ENCODE measurements at regions not wholly inside any gene's neighbourhood (a gene's known extent, or its start where the extent isn't known, plus 50 kb on each side); places are given as distances from the start of the nearest gene placed in this dataset.

DNA sequence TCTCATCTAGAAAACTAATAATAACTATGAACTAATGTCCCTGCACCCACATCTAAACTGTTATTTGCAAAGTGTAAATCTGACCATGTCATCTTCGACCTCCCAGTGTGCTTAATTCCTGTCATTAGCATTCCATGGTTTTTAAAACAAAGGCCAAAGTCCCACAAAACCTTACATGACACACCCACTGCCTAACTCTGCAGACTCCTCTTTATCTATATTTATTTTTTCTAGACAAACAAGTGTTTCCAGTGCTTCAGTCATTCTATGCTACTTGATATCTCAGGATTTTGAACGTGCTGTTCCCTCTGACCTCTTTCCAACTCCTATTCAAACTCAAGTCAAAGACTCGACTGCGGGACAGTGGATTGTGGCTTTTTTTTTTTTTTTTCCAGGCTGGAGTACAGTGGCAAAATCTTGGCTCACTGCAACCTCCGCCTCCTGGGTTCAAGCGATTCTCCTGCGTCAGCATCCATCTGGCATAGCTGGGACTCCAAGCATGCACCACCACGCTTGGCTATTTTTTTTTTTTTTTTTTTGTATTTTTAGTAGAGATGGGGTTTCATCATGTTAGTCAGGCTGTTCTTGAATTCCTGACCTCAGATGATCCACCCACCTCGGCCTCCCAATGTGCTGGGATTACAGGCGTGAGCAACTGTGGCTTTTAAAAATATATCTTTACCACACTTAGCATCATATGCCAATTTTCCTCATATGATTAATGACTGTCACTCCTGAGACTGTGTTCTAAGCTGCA, 1511.0 kb downstream of the ARAP2 start:
- DNase-seq (ENCODE audit: low spot score): no peak

DNA sequence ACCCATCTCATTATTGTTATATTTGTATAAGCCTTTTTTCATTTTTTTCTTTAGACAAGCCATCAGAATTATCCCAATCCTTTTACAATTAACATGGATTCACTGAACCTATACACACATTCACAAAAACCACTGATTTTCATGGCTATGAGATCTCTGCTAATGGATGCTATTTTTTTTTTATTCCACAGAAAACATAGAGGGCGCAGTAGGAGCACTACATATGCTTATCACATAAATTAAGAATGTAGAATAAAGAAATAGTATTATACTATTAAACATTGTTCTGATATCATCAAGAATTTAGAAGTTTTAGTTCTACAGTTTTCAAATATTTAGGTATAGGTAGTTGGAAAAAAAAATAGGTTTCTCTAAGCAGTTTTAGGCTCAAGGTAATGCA, 1477.4 kb downstream of the ARAP2 start:
- no peak for DNase-seq (ENCODE audit: low spot score)

DNA sequence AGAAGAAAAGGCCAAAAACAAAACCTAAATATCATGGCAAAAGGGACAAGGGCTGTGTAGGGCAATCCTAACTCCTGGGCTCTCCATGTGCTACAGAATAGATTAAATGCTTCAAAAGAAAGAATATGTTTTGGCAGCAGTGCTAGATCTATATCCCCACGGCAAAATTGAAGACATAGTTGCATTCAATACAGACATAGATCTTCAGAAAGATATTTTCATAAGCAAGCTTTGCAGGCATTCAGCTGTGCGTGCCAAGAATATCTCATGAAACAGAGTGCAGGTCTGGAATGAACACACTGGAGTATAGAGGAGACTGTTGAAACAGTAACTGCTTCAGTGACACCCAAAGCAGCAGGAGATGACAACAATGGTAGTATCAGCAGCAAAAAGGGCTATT, 1476.9 kb downstream of the ARAP2 start:
- DNase-seq (ENCODE audit: low spot score): no peak

- DNase-seq (ENCODE audit: low spot score): no peak
Measured at GRCh38 chr4:34771632-34772031, 1472.7 kb downstream of the ARAP2 start.

DNA sequence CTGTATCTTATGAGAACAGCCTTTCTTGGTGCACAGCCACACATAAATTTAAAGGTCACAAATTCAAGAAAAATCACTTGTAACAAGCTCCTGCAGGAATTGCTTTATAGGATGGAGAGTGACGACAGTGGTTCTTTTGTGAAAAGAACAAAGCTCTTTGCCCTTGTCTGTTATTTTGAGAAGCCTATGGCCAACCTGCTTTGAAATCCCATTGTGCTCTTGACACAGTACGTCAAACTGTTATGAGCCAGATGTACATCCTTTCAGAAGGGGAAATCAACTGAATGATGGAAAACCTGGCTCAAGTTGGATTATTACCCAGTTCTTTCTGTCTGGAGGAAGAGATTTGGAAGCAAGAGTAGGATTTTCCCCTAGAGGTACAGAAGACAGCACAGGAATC, 1454.2 kb downstream of the ARAP2 start:
- DNase-seq (ENCODE audit: low spot score): no peak

DNA sequence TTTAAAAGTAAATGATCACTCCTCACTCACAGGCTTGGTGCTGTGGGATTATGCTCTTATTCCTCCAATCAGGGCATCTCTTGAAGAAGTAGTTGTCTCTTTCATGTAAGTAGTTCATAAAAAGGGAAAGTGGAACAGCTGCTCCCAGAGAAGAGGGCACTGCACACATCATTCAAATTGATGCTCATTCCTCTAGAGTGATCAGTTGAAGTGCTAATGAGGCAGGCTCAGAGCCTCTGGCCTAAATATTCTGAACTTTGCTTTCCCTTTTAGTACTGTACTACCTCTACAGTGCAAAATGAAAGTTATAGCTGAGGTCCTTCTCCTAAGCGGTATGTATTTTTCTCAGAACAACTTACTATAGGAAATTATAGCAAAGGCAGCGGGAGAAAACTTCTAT, 1453.1 kb downstream of the ARAP2 start:
- DNase-seq (ENCODE audit: low spot score): no peak

DNA sequence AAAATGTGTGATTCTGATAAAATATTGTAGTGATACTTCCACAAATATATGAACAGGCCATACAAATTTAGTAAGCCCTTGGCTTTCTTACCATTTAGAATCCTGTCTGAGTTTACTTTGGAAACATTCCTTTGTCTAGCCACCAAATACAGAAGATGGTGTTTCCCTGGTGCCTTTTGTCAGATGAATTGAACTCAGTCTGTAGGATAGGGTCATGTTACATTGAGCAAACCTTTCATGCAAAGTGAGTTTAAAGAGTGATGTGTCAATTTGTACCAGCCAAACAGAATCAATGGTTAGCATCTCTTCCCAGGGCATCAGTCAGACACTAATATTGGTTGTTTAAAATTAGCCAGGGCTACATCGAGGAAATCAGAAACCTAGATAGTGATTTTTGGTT, 1443.4 kb downstream of the ARAP2 start:
- no peak for DNase-seq (ENCODE audit: low spot score)

DNA sequence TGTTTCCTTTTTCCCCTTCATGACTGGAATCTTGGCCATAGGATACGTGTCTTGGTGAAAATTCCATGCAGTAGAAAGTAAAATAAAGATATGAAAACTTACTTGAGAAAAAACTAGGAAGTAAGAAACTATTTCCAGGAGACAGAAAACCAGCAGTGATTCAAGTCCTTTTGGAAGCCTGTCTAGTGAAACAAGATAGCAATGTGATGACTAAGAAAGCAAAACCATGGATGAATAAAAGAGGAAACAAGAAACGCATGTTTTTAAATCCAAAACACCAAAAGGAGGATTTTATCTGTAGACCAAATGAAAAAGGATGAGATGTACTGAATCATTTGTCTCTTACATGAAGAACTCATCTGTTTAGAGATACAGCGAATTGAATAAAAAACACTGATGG, 1430.0 kb downstream of the ARAP2 start:
- DNase-seq (ENCODE audit: low spot score): no peak

DNA sequence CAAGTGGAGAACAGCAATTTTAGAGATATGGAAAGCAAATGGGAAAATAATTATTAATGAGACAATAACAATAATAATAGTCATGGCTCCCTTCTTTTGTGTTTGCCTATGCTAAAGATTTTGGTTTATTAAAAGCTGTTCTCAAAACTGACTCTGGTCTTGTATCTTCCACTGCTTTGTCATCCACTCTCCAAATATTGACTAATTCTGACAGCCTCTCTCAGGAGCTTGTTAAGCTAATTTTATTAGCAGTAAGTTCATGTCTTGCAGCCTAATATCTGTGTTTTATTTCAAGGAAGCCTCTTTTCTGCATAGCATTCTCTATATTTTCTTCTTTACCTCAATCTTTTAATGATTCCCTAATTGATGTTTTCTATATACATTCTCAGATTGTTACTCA, 1419.8 kb downstream of the ARAP2 start:
- DNase-seq (ENCODE audit: low spot score): no peak

GRCh38 chr4:34826660-34827059, 1417.7 kb downstream of the ARAP2 start:
- DNase-seq (ENCODE audit: low spot score): no peak

- no peak for DNase-seq (ENCODE audit: low spot score)
Measured at GRCh38 chr4:34845926-34846325, 1398.4 kb downstream of the ARAP2 start.

- no peak for DNase-seq (ENCODE audit: low spot score)
Measured at GRCh38 chr4:34850421-34850820, 1393.9 kb downstream of the ARAP2 start.

DNA sequence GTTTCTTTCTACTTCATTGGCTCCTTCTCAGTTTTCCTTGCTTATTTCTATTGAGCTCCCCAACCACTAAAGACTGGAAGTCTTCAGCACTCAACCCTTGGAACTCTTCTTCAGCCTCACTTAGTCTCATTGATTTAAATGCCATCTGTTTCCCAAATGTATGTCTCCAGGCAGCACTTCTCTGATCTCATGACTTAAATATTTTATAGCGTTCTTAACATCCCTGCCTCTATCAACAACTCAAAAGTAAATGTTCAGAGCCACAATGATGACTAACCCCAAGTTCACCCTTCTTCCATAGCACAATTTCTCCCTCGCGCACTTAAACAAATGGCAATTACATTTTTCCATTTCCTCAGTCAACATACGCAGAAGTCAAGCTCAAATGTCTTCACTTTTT, 1393.3 kb downstream of the ARAP2 start:
- no peak for DNase-seq (ENCODE audit: low spot score)

GRCh38 chr4:34851411-34851810, 1392.9 kb downstream of the ARAP2 start:
- no peak for DNase-seq (ENCODE audit: low spot score)

DNA sequence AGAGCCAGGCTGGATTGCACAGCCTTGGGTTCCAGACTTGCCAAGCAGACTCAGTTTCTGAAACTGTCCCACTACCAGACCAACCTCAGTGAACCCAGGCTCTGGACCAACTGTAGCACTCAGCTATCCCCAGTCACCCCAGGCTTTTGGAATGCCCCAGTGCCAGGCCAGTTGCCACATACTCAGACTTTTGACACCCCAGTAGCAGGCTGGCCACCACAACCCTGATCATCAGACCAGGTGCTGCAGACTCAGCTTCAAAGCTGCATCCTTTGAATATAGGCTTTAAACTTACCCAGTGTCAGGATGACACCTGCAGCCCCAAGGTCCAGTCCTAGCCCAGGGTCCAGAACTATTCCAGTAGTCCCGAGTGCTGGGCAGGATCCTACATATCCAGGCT, 1389.9 kb downstream of the ARAP2 start:
- no peak for DNase-seq (ENCODE audit: low spot score)

- no peak for DNase-seq (ENCODE audit: low spot score)
Measured at GRCh38 chr4:34861666-34862065, 1382.6 kb downstream of the ARAP2 start.

DNA sequence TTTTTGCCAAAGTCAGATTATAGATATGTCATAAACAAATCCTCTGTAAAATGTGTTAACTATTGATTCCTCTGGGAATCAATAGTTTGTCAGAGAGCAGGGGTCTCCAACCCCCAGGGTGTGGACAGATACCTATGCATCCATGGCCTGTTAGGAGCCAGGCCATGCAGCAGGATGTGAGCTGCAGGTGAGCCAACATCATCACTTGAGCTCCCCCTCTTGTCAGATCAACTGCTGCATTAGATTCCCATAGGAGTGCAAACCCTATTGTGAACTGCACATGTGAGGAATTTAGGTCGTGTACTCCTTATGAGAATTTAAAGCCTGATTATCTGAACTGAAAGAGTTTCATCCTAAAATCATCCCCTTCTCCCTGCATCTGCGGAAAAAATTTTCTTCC, 1365.4 kb downstream of the ARAP2 start:
- peak; percentile 1 for DNase-seq (ENCODE audit: low spot score)

- DNase-seq (ENCODE audit: low spot score): no peak
Measured at GRCh38 chr4:34880246-34880645, 1364.1 kb downstream of the ARAP2 start.

GRCh38 chr4:34891892-34892291, 1352.4 kb downstream of the ARAP2 start:
- no peak for DNase-seq (ENCODE audit: low spot score)

DNA sequence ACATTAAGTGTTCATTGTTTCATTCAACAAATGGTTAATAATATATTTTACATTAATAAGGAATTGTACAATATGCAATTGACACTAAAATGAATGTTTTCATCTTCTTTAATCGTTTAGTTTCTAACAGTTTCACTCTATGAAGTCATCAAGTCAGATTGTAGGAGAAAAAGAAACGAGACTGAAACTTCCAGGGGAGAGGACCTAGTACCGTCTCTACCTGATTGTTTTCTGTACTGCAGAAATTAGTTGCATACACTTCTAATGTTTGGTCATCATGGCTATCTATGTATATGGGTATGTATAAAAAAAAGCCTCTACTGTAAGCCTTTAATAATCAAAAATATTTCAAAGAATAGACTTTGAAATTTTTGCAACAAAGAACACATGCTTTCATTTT, 1350.9 kb downstream of the ARAP2 start:
- no peak for DNase-seq (ENCODE audit: low spot score)

DNA sequence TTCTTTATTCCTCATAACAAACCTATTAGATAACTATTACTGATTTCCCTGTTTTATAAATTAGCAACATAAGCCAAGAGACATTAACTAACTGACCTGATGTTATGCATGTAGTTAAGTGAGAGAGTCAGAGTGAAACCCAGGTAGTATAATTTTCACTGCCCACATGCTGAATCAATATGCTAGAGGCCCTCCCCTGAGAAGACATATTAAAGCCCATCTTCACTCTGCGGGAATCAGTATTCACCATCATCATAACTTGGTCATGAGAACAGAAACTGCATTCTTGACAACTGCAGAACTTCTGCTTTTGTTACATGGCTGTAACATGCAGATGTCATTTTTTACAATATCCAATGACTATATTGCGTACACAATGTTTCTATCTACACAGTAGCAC, 1324.3 kb downstream of the ARAP2 start:
- DNase-seq (ENCODE audit: low spot score): no peak

GRCh38 chr4:34921391-34921790, 1322.9 kb downstream of the ARAP2 start:
- DNase-seq (ENCODE audit: low spot score): no peak

DNA sequence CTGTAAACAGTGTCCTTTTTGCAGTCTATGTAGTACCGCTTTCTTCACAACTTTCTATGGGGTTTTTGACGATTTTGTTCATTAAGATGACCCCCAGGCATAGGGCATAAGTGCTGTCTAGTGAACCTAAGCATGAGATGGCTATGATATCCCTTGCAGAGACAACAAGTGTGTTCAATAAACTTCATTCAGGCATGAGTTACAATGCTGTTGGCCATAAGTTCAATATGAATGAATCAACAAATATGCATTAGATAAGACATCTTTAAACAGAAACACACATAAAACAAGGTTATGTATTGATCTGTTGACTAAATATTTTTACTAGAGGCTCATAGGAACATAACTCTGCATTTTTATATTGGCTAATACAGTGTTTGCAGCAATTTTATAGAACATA, 1322.0 kb downstream of the ARAP2 start:
- DNase-seq (ENCODE audit: low spot score): no peak

- no peak for DNase-seq (ENCODE audit: low spot score)
Measured at GRCh38 chr4:34932591-34932990, 1311.7 kb downstream of the ARAP2 start.
